GM21737 (cell line): ENCODE measurements at regions not wholly inside any gene's neighbourhood (a gene's known extent, or its start where the extent isn't known, plus 50 kb on each side); places are given as distances from the start of the nearest gene placed in this dataset.
A peak's percentile ranks its signal among the peaks of the same experiment; 100 is the strongest.

Experiments
- ATAC-seq: cut with Tn5 transposase; IDR thresholded peaks from one replicate; pipeline ENCODE4 v1.9.1; 2021; ENCODE audit warnings: mild to moderate bottlenecking, moderate library complexity; ENCODE audit not compliant: unreplicated experiment

DNA sequence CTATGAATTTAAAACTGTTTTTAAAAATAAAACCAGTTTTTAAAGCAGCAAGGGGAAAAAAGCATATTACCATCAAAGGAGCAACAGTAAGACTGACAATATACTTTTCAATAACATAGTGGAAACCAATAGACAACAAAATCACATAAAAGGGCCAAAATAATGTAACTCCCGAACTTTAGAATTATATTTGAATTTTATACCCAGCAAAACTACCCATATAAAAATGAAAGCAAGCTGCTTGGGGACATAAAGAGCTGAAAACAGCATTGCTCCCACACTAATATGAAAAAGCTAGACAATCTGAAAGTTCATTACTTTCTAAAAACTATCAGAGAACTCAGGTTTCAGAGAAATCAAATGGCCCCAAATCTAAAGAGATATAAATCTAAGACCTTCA, 199.4 kb upstream of the ARID1B start:
- no peak for ATAC-seq

DNA sequence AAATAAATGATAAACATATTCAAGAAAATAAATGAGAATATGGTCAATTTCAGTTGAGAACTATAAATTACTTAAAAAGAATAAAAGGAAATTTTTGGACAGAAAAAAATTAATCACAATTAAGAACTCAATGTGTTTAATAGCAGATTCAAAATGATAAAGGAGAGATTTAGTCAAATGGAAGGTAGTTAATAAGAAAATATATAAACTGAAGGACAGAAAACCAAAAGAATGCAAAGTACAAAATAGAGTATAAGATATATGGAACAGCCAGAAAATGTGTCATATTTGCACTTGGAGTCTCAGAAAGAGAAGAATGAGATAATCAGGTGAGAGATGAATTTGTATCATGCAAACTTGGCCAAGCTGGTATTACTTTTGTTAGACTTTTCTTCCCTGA, 201.8 kb upstream of the ARID1B start:
- ATAC-seq: no peak

DNA sequence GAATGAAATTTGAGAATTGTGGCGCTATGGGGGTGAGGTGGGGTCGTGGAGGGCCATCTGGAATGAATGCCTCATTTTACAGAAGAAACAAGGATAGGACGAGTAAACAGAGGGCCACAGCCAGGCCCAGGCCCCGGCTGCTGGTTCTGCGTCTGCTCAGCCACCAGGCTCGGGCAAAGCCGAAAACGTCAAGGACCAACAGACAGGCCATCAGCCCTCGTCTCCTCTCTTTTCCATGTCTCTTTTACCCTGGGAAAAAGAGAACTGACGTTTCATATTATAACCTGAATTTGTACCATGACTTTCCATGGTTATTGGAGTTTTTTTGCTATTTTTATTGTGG, 212.4 kb upstream of the ARID1B start:
- ATAC-seq: no peak

DNA sequence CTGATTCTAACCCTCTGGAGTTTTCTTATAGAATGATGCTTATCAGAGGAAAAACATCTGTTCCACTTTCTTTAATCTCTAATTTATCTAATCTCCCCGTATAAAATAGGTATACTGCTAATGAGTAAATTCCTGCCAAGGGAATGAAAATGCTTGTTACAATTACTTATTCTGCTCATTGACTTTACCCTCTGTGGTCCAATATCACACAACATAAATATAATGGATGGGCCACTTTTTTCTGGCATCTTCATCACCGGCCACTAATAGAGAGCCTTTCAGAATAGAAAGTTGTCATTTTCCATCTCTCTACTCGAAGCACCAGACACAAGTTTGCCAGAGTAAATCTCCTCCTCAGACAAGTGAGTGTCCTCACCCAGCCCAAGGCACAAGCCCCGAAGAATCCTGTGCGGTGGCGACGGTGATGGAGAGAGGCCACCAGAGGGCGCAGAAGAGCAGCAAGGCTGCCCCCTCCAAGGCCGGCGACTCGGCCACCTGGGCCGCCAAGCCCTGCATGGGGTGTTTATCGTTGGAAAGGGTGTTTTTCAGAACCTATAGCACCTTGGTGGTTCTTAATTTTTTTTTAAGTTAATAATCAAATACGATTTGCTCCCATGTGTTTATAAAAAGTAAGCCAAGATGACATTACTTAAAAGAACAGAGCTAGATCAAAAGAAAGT, 212.9 kb upstream of the ARID1B start:
- ATAC-seq: peak; percentile 93

DNA sequence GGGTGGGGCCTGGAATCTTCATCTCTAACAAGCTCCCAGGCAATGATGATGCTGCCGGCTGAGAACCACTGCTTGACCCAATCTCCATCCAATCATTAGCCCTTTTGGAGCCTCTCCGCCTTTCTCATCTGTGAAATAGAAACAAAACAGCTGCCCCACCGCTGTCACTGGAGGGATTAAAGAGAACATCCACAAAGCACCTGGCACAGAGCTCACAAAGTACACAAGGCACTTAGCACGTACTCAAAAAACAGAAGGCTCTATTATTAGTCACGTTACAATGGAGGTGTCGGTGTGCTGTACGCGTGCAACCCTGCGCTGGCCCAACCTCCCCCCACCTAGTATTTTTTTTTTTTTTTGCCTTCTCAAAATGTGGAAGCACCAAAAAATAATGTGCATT, 213.5 kb upstream of the ARID1B start:
- no peak for ATAC-seq

DNA sequence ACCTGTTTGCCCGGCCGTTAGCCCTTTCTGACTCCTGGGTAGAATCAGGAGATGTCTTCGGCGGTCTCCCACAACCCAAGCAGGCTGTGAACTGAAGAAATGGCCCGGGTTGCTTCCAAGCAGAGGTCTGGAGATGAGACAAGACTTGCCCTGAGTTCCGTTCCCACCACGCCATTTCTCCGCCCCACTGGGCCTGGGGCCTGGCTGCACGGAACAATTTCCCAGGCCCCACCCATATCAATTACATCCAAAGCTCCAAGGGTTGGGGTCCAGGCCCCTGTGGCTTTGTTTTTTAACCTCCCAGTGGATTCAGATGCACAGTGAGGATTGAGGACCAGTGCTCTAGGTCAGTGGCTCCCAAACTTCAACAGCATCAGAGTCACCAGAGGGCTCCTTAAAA, 214.5 kb upstream of the ARID1B start:
- no peak for ATAC-seq

DNA sequence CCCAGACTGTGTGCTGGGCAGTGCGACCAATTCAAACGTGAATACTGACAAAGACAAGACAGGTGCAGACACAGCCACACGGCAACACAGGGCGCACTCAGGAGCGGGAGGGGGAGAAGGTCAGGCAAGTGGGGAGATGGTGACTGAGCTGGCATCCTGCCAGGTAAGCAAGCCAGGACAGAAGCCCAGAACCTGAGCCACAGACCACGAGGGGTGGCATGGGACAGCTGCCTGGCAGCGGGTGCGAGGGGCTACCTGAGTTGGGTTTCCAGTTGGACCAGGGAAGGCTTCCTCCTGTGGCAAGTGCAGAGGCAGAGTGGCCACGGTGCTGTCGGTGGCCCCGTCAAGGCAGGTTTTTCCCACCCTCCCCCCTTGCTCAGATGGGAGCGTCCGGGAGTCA, 215.2 kb upstream of the ARID1B start:
- ATAC-seq: no peak

DNA sequence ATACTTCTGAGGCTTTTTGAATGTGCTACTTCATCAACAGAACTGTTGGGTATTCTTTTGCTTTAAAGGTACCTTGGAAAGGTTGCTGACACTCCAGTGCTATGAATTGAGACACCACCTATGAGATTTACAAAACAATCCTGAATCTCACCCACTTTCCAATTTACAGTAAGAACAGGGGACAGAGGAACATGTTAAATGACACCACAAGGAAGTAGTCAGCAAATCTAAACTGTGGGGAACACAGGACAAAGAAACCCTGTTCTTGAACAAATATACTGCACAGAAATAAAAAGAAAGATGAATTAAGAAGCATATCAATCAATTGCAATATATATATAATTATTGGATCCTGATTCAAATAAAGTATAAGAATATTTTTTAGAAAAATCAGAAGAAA, 216.7 kb upstream of the ARID1B start:
- ATAC-seq: no peak

DNA sequence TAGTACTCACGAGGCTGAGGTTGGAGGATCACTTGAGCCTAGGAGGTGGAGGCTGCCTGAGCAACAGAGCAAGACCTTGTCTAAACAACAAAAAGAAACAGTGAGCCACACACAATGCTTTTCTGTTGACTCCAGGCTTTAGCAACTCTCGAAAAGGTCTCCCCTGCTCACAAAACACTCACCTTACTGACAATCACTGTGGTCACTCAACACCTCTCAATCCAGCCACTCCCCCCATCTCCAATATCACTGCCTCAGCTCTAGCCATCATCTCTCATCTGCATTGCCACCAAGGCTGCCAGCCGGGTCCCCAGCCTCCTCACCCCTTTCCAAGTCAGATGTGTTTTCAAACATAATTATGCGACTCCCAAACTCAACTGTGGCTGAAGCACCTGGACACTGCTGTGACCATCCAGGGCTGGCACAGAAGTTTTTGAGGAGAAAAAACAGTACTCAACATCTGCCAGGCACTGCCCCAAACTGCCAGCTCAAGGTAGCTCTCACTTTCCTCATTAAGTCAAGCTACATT, 218.0 kb upstream of the ARID1B start:
- ATAC-seq: no peak

DNA sequence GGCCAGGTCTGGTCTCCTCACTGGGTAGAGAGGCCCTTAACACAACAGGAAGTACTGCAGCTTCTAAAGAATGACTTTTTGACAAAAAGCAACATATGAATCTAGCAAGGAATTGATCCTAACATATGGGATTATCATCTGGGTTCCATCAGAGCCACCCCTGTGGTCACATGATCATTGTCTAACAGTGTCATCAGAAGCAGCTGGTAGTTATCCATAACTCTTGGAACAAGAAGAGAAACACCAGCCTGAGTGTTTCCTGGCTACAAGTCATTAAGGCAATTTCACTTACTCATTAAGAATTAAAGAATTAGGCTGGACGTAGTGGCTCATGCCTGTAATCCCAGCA, 219.3 kb upstream of the ARID1B start:
- ATAC-seq: no peak

DNA sequence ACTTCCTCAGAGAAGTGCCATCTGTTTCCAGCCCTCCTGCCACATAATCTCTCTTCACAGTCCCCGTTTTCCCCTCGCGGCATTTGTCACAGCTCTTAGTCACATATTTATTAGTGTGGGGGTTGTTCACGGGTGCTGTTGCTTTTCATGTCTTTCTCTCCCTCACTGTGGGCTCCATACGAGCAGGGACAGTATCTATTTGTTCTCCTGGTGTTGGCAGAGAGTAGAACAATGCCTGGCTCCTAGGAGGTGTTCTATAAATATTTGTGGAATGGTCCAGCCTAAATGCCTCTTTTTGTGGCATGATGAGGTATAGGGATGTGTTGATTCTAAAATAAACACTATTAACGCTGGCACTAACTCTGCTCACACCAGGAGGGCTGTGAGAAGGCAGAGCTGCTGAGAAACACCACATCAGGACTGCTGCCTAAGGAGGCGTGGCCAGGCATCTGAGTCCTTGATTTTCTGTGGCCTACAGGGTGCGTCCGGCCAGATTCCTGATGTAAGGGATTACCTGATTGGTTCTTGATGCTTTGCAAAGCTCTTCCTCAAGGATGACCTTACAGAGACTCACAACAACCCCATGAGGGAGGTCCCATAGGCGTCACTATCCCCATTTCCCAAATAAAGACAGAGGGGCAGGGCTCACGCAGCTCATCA, 219.8 kb upstream of the ARID1B start:
- no peak for ATAC-seq

DNA sequence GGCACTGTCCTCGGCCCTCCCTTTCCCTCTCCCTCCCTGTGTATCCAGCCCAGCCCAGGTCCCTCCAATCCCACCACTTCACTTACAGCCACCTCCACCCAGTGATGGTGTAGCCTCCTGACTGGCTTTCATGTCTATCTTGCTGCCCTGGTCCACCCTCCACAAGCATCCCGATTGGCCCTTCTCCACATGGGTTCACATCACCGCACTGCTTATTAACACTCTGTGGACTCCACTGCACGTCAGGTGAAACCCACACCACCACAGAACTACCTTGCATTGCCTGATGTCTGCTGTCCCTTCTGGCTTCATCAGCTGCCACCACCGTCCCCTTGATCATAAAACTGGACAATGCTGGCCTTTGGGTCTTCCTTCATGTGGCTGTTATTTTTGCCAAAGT, 220.4 kb upstream of the ARID1B start:
- no peak for ATAC-seq

DNA sequence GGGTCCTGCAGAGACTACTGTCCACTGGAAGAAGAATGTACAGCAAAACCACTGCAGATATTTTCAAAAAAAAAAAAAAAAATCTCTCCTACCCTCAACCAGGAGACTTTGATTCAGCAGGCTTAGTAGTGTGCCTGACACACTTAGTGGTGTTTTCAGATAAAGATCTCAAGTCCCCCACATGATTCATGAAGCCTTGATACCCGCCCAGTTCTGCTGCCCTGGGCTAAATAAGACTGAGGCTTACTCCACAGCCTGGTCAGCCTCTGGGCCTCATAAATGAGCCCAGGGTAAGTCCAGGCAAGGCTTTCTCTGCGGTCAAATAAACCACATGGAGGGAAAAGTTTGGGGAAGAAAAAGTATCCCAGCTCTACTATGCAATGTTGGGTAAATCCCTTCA, 222.1 kb upstream of the ARID1B start:
- ATAC-seq: no peak

DNA sequence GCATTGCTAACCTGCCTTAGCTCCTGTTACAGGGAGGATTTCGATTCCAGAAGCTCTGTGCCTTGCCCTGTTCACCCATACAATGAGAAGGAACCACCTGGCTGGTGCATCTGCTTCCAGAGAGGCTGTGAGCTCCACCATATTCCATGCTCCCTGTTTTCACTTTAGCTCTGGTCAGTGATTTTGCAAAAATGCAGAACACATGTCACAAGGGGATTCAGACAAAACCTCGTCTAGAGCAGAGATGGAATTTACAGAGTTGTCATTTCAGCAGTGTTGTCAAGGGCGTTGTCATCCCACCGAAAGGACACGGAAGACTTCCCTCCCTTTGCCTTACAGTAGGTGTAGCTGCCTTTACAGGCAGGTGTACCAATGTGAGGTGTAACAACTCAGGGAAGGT, 223.0 kb upstream of the ARID1B start:
- no peak for ATAC-seq

DNA sequence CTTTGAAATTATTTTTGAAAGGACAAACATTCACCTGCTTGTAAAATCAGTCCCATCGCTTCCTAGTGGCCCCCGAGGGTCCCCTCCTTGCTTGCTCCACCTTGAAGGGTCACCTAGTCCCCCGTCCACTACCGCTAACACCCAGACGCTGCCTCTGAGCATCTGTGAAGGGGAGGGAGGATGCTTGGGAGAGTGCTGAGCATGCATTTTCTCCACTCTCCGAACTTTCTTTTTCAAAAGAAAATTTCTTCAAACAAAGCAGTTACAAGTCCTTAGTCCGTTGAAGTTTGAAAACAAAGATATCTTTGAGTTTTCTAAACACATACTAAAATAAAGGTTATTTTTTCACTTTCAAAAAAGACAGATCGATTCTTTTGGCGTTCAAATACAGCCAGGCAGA, 224.3 kb upstream of the ARID1B start:
- no peak for ATAC-seq

DNA sequence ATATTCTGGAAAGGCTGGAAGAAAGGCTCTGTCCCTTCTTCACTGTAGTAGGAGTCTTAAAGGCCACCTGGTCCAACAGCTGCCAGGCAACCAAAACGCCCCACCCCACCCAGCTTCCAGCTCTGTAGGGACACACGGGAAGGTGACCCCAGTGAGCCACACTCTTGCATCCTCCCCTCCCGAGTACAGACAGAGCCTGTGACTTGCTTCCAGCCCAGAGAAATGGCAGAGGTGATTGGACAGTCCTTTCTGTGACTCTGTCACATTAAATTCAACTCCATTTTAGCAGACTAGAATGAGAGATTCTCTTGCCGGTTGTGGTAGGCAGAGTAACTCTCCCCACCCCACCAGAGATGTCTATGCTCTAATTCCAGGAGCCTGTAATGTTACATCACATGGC, 226.2 kb upstream of the ARID1B start:
- no peak for ATAC-seq

DNA sequence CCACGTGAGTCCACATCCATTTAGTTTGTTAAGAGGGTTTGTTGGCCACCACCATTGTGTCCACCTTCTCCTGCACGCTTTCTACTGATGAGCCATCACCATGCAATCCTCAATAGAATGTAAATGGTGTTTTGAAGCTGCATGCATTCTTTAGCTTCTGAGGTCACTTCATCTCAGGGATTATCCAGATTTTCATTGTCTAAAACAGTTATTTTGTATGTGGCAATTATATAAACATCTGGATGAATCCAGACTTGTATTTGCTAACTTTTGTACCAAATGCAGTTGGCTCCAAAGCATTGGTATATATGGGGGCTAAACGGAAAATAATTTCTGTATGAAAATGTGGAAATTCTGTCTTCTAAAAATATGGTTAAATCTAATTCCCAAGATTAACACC, 231.2 kb upstream of the ARID1B start:
- no peak for ATAC-seq

DNA sequence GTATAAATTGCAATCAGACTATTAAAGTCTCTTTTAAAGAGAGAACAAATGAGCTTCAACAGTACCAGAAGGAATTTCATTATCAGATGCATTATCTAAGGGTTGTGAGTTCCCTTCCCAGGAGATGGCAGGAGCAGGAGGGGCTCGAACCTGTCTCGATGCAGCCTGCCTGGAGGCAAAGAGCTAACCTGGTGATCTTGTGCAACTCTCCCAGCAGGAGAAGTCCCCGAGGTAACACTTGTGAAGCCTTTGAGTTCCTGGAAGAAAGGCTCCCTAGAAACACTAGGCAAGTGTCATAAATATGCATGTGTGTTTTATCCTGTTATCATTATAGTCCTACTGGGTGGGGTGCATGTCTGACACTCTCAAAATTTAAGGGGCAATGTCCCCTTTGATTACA, 232.2 kb upstream of the ARID1B start:
- no peak for ATAC-seq

DNA sequence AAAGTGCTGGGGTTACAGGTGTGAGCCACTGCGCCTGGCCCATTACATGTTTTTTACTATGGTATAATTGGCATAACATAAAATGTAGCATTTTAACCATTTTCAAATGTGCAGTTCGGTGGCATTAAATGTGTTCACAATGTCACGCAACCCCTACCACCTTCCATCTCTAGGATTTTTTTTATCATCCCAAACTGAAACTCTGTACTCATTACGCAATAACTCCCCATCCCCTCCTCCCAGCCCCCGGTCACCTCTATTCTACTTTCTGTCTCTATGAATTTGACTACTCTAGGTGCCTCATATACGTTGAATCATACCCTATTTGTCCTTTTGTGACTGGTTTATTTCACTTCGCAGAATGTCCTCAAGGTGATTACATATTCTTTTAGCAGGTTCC, 233.1 kb upstream of the ARID1B start:
- ATAC-seq: no peak

DNA sequence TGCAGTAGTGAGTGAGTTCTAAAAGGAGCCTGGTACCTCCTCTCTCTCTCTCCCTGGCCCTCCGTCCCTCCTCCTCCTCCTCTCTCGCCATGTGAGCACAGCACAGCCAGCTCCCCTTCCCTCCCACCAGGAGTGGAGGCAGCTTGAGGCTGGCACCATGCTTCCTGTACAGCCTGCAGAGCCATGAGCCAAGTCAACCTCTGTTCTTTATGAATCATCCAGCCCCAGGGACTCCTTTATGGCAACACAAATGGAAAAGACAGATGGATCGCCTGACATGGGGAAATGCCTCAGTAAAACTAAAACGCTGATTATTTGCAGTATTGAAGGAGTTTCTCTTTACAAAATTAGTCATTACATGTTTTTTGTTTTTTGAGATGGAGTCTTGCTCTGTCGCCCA, 233.7 kb upstream of the ARID1B start:
- ATAC-seq: no peak

DNA sequence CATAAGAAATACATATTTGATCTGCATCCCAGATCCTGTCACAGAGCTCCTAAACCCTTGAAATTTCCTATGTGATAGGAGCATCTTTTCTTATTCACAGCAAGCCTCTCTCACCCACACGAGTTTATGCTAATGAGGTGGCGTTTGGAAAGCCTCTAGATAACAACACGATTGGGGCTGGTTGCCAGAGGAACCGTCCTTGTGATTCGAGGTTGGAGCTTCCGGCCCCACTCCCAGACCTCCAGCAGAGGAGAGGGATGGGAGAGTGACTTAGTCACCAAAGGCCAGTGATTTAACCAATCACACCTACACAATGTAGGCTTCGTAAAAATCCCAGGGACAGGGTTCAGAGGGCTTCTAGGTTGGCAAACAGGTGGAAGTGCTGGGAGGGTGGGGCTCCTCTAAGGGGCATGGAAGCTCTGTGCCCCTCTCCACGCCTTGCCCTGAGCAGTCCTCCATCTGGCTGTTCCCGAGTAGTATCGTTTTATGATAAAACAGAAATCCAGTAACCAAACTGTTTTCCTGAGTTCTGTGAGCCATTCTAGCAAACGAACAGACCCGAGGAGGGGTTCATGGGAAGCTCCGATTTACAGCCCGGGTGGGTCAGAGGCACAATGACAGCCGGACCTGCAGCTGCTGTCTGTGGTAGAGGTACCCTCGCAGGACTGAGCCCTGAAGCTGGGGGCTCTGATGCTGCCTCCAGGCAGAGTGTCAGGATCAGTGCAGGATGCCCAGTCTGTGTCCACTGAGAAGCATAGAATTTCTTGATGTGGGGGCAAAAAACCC, 238.1 kb upstream of the ARID1B start:
- ATAC-seq: no peak

DNA sequence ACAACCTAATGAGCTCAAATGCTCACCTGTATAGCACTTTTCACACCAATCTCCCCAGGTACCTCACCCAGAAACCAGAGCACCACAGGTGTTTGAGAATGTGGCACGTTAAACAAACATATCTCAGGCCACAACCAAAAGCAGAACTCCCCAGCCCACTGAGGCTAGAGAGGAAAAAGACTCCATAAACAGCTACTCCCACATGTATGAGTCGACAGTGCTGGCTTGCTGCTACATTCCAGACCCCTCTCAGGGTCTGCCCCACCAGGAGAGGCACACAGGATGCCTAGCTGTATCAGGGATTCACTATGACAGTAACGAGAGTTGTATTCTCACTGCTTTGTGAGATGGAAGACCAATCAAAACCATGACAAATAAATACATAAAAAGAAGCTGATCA, 242.6 kb upstream of the ARID1B start:
- ATAC-seq: no peak
